Activated CD4-positive, alpha-beta T cell treated with anti-CD3 and anti-CD28 coated beads, Interleukin-2, amount 10 ng/mL, durations not matched to agents 7 days and 5 days (primary cell): ENCODE measurements at regions not wholly inside any gene's neighbourhood (a gene's known extent, or its start where the extent isn't known, plus 50 kb on each side); places are given as distances from the start of the nearest gene placed in this dataset.
"Not testable (repeated sequence)": the region's sequence is repeated elsewhere in the genome, so short reads cannot be mapped to it uniquely, and the experiment has no call there.

ENCODE experiments used
- CTCF ChIA-PET: fragments of 350-600 bp; sonication (Branson Sonifier 250); formaldehyde crosslinking; loops from one replicate; lab custom pipeline; 2021; ENCODE audit warnings: antibody characterized with exemption; lab: Charles Lee
- POLR2A ChIA-PET: fragments of 350-600 bp; sonication (Branson Sonifier 250); formaldehyde crosslinking; loops from one replicate; lab custom pipeline; 2021; ENCODE audit warnings: antibody characterized with exemption; lab: Charles Lee
- DNase-seq: peaks from one replicate; pipeline ENCODE4 v3.0.0-alpha.2; 2020
- H3K27ac Mint-ChIP-seq: one replicate; pipeline ENCODE4 v1.8.0; 2021; ENCODE audit warnings: mild to moderate bottlenecking, moderate library complexity, mixed read lengths
- H3K27me3 Mint-ChIP-seq: one replicate; pipeline ENCODE4 v1.8.0; 2021; ENCODE audit warnings: mixed read lengths
- H3K36me3 Mint-ChIP-seq: one replicate; pipeline ENCODE4 v1.8.0; 2021; ENCODE audit warnings: low read depth, mixed read lengths
- H3K4me1 Mint-ChIP-seq: one replicate; pipeline ENCODE4 v1.8.0; 2021; ENCODE audit warnings: mixed read lengths
- H3K4me3 Mint-ChIP-seq: one replicate; pipeline ENCODE4 v1.8.0; 2021; ENCODE audit warnings: mild to moderate bottlenecking, moderate library complexity, mixed read lengths
- H3K9me3 Mint-ChIP-seq: one replicate; pipeline ENCODE4 v1.8.0; 2021; ENCODE audit warnings: mixed read lengths

- ChIA-PET CTCF (interaction anchor here (1.3 kb wide), 1 partner anchor 21 kb away, joined by 3 read pairs; no protein-coding TSS in a partner anchor), POLR2A (interaction anchor here (0.6 kb wide), 1 partner anchor 222 kb away, joined by 8 read pairs; no protein-coding TSS in a partner anchor)
- Mint-ChIP-seq H3K4me3 (no peak overlapping the region), H3K9me3 (no peaks in the 10 kb centered on the region), H3K36me3 (no peaks in the 10 kb centered on the region), H3K27me3 (peaks cover 9% of the 10 kb centered on the region), H3K4me1 (no peaks in the 10 kb centered on the region), H3K27ac (no peak overlapping the region)
- no peak for DNase-seq
Measured at GRCh38 chr4:17250591-17250990, 261.3 kb downstream of the QDPR start.

- Mint-ChIP-seq H3K4me3 (no peak overlapping the region), H3K36me3 (no peaks in the 10 kb centered on the region), H3K27me3 (peaks cover 2% of the 10 kb centered on the region), H3K27ac (no peak overlapping the region), H3K4me1 (no peaks in the 10 kb centered on the region), H3K9me3 (no peaks in the 10 kb centered on the region)
- CTCF ChIA-PET = no interaction called here
- DNase-seq = no peak
- POLR2A ChIA-PET = no interaction called here
Measured at GRCh38 chr4:17246656-17247055, 265.2 kb downstream of the QDPR start.

- no peak overlapping the region for H3K27ac Mint-ChIP-seq
- H3K4me3 Mint-ChIP-seq = no peak overlapping the region
- H3K36me3 Mint-ChIP-seq = no peaks in the 10 kb centered on the region
- no peaks in the 10 kb centered on the region for H3K4me1 Mint-ChIP-seq
- DNase-seq = no peak
- CTCF ChIA-PET = no interaction called here
- POLR2A ChIA-PET = no interaction called here
- no peaks in the 10 kb centered on the region for H3K9me3 Mint-ChIP-seq
- H3K27me3 Mint-ChIP-seq = peaks cover 7% of the 10 kb centered on the region
Measured at GRCh38 chr4:17241835-17242234, 270.1 kb downstream of the QDPR start.

GRCh38 chr4:17238633-17239032 lies 273.3 kb downstream of the QDPR start:
- H3K9me3 Mint-ChIP-seq = no peaks in the 10 kb centered on the region
- H3K36me3 Mint-ChIP-seq = no peaks in the 10 kb centered on the region
- no peak for DNase-seq
- POLR2A ChIA-PET = no interaction called here
- no peaks in the 10 kb centered on the region for H3K4me1 Mint-ChIP-seq
- no peak overlapping the region for H3K4me3 Mint-ChIP-seq
- CTCF ChIA-PET = no interaction called here
- peaks cover 8% of the 10 kb centered on the region for H3K27me3 Mint-ChIP-seq
- H3K27ac Mint-ChIP-seq = no peak overlapping the region

- ChIA-PET CTCF (no interaction called here), POLR2A (no interaction called here)
- no peaks in the 10 kb centered on the region for H3K36me3 Mint-ChIP-seq
- no peak for DNase-seq
- H3K27me3 Mint-ChIP-seq = peaks cover 9% of the 10 kb centered on the region
- no peaks in the 10 kb centered on the region for H3K4me1 Mint-ChIP-seq
- H3K9me3 Mint-ChIP-seq = no peaks in the 10 kb centered on the region
- H3K4me3 Mint-ChIP-seq = no peak overlapping the region
- H3K27ac Mint-ChIP-seq = no peak overlapping the region
Measured at GRCh38 chr4:17236686-17237085, 275.2 kb downstream of the QDPR start.

GRCh38 chr4:17234678-17235077 lies 277.2 kb downstream of the QDPR start:
- Mint-ChIP-seq H3K36me3 (no peaks in the 10 kb centered on the region), H3K4me1 (no peaks in the 10 kb centered on the region), H3K9me3 (no peaks in the 10 kb centered on the region), H3K4me3 (no peak overlapping the region), H3K27me3 (peaks cover 5% of the 10 kb centered on the region), H3K27ac (no peak overlapping the region)
- no peak for DNase-seq
- ChIA-PET POLR2A (no interaction called here), CTCF (interaction anchor here (0.6 kb wide), 1 partner anchor 1733 kb away, joined by 3 read pairs; no protein-coding TSS in a partner anchor)

GRCh38 chr4:17232566-17233253 lies 279.2 kb downstream of the QDPR start:
- POLR2A ChIA-PET = no interaction called here
- CTCF ChIA-PET = interaction anchor here (1.2 to 1.4 kb wide), 2 partner anchors 10 to 29 kb away, joined by 3 to 4 read pairs; no protein-coding TSS in a partner anchor
- Mint-ChIP-seq H3K27ac (no peak overlapping the region), H3K36me3 (no peaks in the 10 kb centered on the region), H3K4me3 (no peak overlapping the region), H3K4me1 (no peaks in the 10 kb centered on the region), H3K27me3 (peaks cover 8% of the 10 kb centered on the region), H3K9me3 (no peaks in the 10 kb centered on the region)
- no peak for DNase-seq

- CTCF ChIA-PET = interaction anchor here (1.4 kb wide), 1 partner anchor 11 kb away, joined by 4 read pairs; no protein-coding TSS in a partner anchor
- H3K4me1 Mint-ChIP-seq, H3K27me3 Mint-ChIP-seq, H3K4me3 Mint-ChIP-seq, H3K36me3 Mint-ChIP-seq, H3K9me3 Mint-ChIP-seq, H3K27ac Mint-ChIP-seq, DNase-seq, POLR2A ChIA-PET: not testable (repeated sequence)
Measured at GRCh38 chr4:17231880-17232475, 279.9 kb downstream of the QDPR start.

- CTCF ChIA-PET = no interaction called here
- POLR2A ChIA-PET = no interaction called here
- Mint-ChIP-seq H3K9me3 (no peaks in the 10 kb centered on the region), H3K27ac (no peak overlapping the region), H3K27me3 (peaks cover 8% of the 10 kb centered on the region), H3K36me3 (no peaks in the 10 kb centered on the region), H3K4me3 (no peak overlapping the region), H3K4me1 (no peaks in the 10 kb centered on the region)
- no peak for DNase-seq
Measured at GRCh38 chr4:17230727-17231126, 281.2 kb downstream of the QDPR start.

GRCh38 chr4:17220816-17221215 lies 291.1 kb downstream of the QDPR start:
- CTCF ChIA-PET = no interaction called here
- Mint-ChIP-seq H3K27ac (no peak overlapping the region), H3K27me3 (peaks cover 7% of the 10 kb centered on the region), H3K4me3 (no peak overlapping the region), H3K9me3 (no peaks in the 10 kb centered on the region), H3K36me3 (no peaks in the 10 kb centered on the region), H3K4me1 (no peaks in the 10 kb centered on the region)
- DNase-seq = no peak
- POLR2A ChIA-PET = interaction anchor here (0.6 kb wide), 1 partner anchor 152 kb away, joined by 3 read pairs; no protein-coding TSS in a partner anchor

GRCh38 chr4:17218786-17219185 lies 293.1 kb downstream of the QDPR start:
- Mint-ChIP-seq H3K9me3 (no peaks in the 10 kb centered on the region), H3K4me1 (no peaks in the 10 kb centered on the region), H3K4me3 (no peak overlapping the region), H3K36me3 (no peaks in the 10 kb centered on the region), H3K27ac (no peak overlapping the region), H3K27me3 (peaks cover 7% of the 10 kb centered on the region)
- CTCF ChIA-PET = no interaction called here
- DNase-seq = no peak
- POLR2A ChIA-PET = no interaction called here

- ChIA-PET POLR2A (no interaction called here), CTCF (no interaction called here)
- no peak overlapping the region for H3K4me3 Mint-ChIP-seq
- no peaks in the 10 kb centered on the region for H3K4me1 Mint-ChIP-seq
- peaks cover 11% of the 10 kb centered on the region for H3K9me3 Mint-ChIP-seq
- DNase-seq = no peak
- peaks cover 11% of the 10 kb centered on the region for H3K27me3 Mint-ChIP-seq
- no peak overlapping the region for H3K27ac Mint-ChIP-seq
- no peaks in the 10 kb centered on the region for H3K36me3 Mint-ChIP-seq
Measured at GRCh38 chr4:17206829-17207801, 304.8 kb downstream of the QDPR start.

- no peak overlapping the region for H3K27ac Mint-ChIP-seq
- POLR2A ChIA-PET = no interaction called here
- no peak for DNase-seq
- H3K4me1 Mint-ChIP-seq = no peaks in the 10 kb centered on the region
- no peak overlapping the region for H3K4me3 Mint-ChIP-seq
- H3K27me3 Mint-ChIP-seq = peaks cover 12% of the 10 kb centered on the region
- H3K9me3 Mint-ChIP-seq = peaks cover 11% of the 10 kb centered on the region
- no peaks in the 10 kb centered on the region for H3K36me3 Mint-ChIP-seq
- CTCF ChIA-PET = no interaction called here
Measured at GRCh38 chr4:17204908-17205307, 306.5 kb upstream of the LDB2 start.
